ENCODE measurements at regions not wholly inside any gene's neighbourhood (a gene's known extent, or its start where the extent isn't known, plus 50 kb on each side); places are given as distances from the start of the nearest gene placed in this dataset.

GRCh38 chr6:6704103-6705060 is 115.9 kb downstream of the LY86 start:
- no peak for DNase-seq (ENCODE audit: low read depth in 2 of 2, low spot score in 1 of 2)

GRCh38 chr6:6705061-6705425 is 116.5 kb downstream of the LY86 start:
- DNase-seq (ENCODE audit: low read depth in 2 of 2, low spot score in 1 of 2) = no peak

GRCh38 chr6:6705915-6706675 is 117.6 kb downstream of the LY86 start:
- DNase-seq (ENCODE audit: low read depth in 2 of 2, low spot score in 1 of 2) = no peak

GRCh38 chr6:6707143-6707542 is 118.6 kb downstream of the LY86 start:
- no peak for DNase-seq (ENCODE audit: low read depth in 2 of 2, low spot score in 1 of 2)

GRCh38 chr6:6709106-6709505 is 120.6 kb downstream of the LY86 start:
- DNase-seq (ENCODE audit: low read depth in 2 of 2, low spot score in 1 of 2) = no peak

- no peak for DNase-seq (ENCODE audit: low read depth in 2 of 2, low spot score in 1 of 2)
These were observed 122.7 kb downstream of the LY86 start for GRCh38 chr6:6711031-6711785.

GRCh38 chr6:6711832-6712448 is 123.4 kb downstream of the LY86 start:
- no peak for DNase-seq (ENCODE audit: low read depth in 2 of 2, low spot score in 1 of 2)

- DNase-seq (ENCODE audit: low read depth in 2 of 2, low spot score in 1 of 2) = no peak
These were observed 124.2 kb downstream of the LY86 start for GRCh38 chr6:6712449-6713403.

- DNase-seq (ENCODE audit: low read depth in 2 of 2, low spot score in 1 of 2) = no peak
These were observed 125.1 kb downstream of the LY86 start for GRCh38 chr6:6713657-6714056.

GRCh38 chr6:6714118-6714897 is 125.8 kb downstream of the LY86 start:
- no peak for DNase-seq (ENCODE audit: low read depth in 2 of 2, low spot score in 1 of 2)

- DNase-seq (ENCODE audit: low read depth in 2 of 2, low spot score in 1 of 2) = no peak
These were observed 126.4 kb downstream of the LY86 start for GRCh38 chr6:6714953-6715352.

- DNase-seq (ENCODE audit: low read depth in 2 of 2, low spot score in 1 of 2) = no peak
These were observed 126.9 kb downstream of the LY86 start for GRCh38 chr6:6715465-6715864.

- no peak for DNase-seq (ENCODE audit: low read depth in 2 of 2, low spot score in 1 of 2)
These were observed 128.7 kb downstream of the LY86 start for GRCh38 chr6:6716998-6717763.

- DNase-seq (ENCODE audit: low read depth in 2 of 2, low spot score in 1 of 2) = no peak
These were observed 129.4 kb downstream of the LY86 start for GRCh38 chr6:6717953-6718352.

- DNase-seq (ENCODE audit: low read depth in 2 of 2, low spot score in 1 of 2) = no peak
These were observed 133.1 kb downstream of the LY86 start for GRCh38 chr6:6721606-6722005.

GRCh38 chr6:6722195-6722594 is 133.7 kb downstream of the LY86 start:
- no peak for DNase-seq (ENCODE audit: low read depth in 2 of 2, low spot score in 1 of 2)

- no peak for DNase-seq (ENCODE audit: low read depth in 2 of 2, low spot score in 1 of 2)
These were observed 134.8 kb downstream of the LY86 start for GRCh38 chr6:6723361-6723760.

GRCh38 chr6:6723921-6724538 is 135.5 kb downstream of the LY86 start:
- no peak for DNase-seq (ENCODE audit: low read depth in 2 of 2, low spot score in 1 of 2)

All from stimulated activated CD8-positive, alpha-beta memory T cell treated with anti-CD3 and anti-CD28 coated beads, Interleukin-4, amount 100 ng/mL, for 4 hours (primary cell).